ENCODE measurements at regions not wholly inside any gene's neighbourhood (a gene's known extent, or its start where the extent isn't known, plus 50 kb on each side); places are given as distances from the start of the nearest gene placed in this dataset.

DNA sequence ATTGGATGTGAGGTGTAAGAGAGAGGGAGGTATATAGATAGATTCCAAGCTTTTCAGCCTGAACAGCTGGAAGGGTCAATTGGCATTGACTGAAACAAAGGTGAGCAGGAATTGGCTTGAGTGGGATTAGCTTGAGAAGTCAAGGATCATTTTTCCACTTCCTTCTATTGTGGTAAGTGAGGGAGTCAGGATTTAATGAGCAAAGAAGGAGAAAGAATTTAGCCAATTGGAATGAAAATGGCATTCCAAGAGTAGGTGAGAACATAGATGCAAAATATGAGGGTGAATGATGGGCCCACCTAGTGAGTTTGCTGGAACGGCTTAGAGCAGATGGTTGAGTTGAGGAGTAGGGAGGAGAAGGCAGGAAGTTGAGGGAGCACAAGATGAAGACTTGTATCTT, 56.5 kb upstream of the ETV6 start:
- TF ChIP-seq, protein P1, sequence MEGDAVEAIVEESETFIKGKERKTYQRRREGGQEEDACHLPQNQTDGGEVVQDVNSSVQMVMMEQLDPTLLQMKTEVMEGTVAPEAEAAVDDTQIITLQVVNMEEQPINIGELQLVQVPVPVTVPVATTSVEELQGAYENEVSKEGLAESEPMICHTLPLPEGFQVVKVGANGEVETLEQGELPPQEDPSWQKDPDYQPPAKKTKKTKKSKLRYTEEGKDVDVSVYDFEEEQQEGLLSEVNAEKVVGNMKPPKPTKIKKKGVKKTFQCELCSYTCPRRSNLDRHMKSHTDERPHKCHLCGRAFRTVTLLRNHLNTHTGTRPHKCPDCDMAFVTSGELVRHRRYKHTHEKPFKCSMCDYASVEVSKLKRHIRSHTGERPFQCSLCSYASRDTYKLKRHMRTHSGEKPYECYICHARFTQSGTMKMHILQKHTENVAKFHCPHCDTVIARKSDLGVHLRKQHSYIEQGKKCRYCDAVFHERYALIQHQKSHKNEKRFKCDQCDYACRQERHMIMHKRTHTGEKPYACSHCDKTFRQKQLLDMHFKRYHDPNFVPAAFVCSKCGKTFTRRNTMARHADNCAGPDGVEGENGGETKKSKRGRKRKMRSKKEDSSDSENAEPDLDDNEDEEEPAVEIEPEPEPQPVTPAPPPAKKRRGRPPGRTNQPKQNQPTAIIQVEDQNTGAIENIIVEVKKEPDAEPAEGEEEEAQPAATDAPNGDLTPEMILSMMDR (conservative IDR thresholded peaks at IDR 0.05; ENCODE audit: low read depth, low read length) = no peak

DNA sequence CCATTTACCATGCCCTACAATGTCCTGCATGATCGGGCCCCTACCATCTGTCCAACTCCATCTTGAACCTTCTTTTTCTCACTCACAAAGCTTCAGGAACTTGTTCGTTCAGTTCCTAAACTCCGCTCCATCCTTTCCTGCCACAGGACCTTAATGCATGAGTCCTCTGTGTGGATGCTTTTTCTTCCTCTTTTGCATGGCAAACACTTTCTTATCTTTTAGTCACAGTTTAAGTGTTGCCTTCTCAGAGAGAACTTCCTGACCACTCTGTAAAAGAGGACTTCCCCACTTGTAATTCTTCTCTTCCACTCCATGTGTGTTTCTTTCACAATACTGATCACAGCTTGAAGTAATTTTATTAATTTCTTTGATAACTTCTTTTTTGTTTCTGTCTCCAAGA, 54.4 kb upstream of the ETV6 start:
- TF ChIP-seq, protein P1 (conservative IDR thresholded peaks at IDR 0.05; ENCODE audit: low read depth, low read length) = no peak
- no peak for DNase-seq (ENCODE audit: low read depth)

More for the DNA sequence above, 56.5 kb upstream of the ETV6 start:
- H3K4me3 ChIP-seq (ENCODE audit: low read depth, low read length) = no peak overlapping the region
- no peak for DNase-seq (ENCODE audit: low read depth)

DNA sequence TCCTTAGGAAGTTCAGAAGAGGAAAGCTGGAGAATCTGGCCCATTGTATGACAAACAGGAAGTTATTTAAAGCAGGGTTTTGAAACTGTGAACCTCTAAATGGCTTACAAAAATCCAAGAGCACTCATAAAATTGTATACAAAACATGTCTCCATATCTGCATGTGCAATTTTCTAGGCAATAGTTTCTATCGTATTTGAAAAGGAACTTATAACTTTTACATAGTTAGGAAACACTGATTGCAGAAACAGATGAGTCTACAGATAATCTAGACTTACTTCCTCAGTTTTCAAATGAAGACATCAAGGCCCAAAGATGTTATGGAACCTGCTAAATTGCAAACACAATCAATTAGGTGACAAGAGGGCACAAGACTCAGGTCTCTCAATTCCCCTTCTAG, 53.3 kb upstream of the ETV6 start:
- no peak overlapping the region for H3K4me3 ChIP-seq (ENCODE audit: low read depth, low read length)
- TF ChIP-seq, protein P1 (conservative IDR thresholded peaks at IDR 0.05; ENCODE audit: low read depth, low read length) = no peak
- DNase-seq (ENCODE audit: low read depth) = no peak

More for the DNA sequence above, 54.4 kb upstream of the ETV6 start:
- H3K4me3 ChIP-seq (ENCODE audit: low read depth, low read length) = no peak overlapping the region

DNA sequence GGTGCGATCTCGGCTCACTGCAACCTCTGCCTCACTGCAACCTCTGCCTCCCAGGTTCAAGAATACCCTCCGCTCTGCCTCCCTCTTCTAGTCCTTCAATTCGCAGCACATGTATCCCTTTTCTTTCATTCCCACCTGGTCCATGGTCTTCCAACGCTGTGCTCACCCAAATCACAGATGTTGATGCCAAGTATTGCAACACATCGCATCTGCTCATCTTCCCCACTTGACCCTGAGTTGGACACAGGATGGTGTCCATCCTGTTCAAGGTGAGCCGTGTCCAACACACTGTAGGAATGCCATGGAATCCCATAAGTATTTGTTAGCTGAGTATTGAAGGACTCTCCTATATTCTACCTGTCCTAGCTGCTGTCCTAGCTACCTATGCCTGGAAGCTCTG, 50.6 kb upstream of the ETV6 start:
- no peak overlapping the region for H3K4me3 ChIP-seq (ENCODE audit: low read depth, low read length)
- TF ChIP-seq, protein P1 (conservative IDR thresholded peaks at IDR 0.05; ENCODE audit: low read depth, low read length) = no peak
- no peak for DNase-seq (ENCODE audit: low read depth)
